ENCODE measurements at regions not wholly inside any gene's neighbourhood (a gene's known extent, or its start where the extent isn't known, plus 50 kb on each side); places are given as distances from the start of the nearest gene placed in this dataset.

DNA sequence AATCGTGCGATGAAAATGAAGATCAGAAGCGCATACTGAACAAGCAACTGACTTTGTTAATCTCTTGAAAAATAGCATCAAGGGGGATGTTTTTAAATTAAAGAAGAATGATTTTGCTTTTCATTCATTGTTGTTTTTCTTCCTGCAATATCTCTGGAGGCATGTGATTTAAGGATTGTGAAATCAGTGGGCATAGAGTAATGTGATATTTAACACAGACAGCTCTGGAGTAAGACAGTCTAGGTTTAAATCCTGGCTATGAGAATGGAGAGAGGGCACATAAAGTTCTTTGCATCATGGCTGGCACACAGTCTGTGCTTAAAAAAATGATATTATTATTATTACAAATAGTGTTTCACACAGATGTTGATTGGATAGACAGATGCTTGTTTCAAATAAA, 243.1 kb upstream of the NBEA start:
- TF ChIP-seq, protein P1, sequence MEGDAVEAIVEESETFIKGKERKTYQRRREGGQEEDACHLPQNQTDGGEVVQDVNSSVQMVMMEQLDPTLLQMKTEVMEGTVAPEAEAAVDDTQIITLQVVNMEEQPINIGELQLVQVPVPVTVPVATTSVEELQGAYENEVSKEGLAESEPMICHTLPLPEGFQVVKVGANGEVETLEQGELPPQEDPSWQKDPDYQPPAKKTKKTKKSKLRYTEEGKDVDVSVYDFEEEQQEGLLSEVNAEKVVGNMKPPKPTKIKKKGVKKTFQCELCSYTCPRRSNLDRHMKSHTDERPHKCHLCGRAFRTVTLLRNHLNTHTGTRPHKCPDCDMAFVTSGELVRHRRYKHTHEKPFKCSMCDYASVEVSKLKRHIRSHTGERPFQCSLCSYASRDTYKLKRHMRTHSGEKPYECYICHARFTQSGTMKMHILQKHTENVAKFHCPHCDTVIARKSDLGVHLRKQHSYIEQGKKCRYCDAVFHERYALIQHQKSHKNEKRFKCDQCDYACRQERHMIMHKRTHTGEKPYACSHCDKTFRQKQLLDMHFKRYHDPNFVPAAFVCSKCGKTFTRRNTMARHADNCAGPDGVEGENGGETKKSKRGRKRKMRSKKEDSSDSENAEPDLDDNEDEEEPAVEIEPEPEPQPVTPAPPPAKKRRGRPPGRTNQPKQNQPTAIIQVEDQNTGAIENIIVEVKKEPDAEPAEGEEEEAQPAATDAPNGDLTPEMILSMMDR (IDR thresholded peaks at IDR 0.05) = no peak
- no peak for TF ChIP-seq POLR2A (IDR thresholded peaks at IDR 0.05)
